ENCODE measurements at regions not wholly inside any gene's neighbourhood (a gene's known extent, or its start where the extent isn't known, plus 50 kb on each side); places are given as distances from the start of the nearest gene placed in this dataset.

- no peak for TF ChIP-seq POLR2AphosphoS5 (IDR thresholded peaks at IDR 0.05; ENCODE audit: low read depth)
- no peak for TF ChIP-seq CREB1 (CRISPR knock-in tag; IDR thresholded peaks at IDR 0.05; ENCODE audit: low read depth)
Observed at GRCh38 chr7:68304536-68304935, 1293.7 kb upstream of the AUTS2 start.
